ENCODE measurements at regions not wholly inside any gene's neighbourhood (a gene's known extent, or its start where the extent isn't known, plus 50 kb on each side); places are given as distances from the start of the nearest gene placed in this dataset.

DNA sequence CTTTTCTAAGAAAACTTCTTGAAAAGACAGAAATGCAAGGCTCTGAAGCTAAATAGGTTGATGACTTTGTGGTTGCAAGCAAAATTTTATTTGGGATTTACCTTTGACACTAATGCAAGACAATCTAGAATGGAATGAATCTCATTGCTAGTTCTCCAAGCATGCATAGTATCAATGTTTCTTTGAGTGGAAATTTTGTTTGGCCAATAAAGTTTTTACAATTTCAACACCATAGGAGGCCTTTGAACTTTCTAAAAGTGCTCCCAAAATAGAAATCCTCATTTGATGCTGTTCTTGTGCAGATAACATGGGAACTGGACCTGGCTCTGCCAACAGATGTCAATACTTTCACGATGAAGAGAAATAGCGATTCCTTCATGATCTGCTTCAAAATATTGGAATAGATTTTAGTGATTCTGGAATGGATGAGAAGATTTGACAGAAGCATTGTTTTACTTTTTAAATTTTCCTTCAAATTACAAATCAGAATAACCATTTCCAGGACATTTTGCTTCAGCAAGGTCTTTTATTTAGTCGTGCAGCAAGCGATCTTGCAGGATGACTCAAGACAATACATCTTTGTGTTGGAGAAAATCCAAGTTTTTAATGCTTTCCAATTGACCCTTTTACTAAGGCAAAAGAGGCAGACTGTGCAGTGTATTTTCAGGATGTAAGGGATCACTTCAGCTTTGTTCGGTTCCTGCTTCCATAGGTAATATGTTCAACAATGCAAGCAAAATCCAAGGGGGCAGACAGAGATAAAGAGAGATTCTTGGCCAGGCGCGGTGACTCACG is 51.7 kb upstream of the OTUD4 start:
- DNase-seq: no peak

DNA sequence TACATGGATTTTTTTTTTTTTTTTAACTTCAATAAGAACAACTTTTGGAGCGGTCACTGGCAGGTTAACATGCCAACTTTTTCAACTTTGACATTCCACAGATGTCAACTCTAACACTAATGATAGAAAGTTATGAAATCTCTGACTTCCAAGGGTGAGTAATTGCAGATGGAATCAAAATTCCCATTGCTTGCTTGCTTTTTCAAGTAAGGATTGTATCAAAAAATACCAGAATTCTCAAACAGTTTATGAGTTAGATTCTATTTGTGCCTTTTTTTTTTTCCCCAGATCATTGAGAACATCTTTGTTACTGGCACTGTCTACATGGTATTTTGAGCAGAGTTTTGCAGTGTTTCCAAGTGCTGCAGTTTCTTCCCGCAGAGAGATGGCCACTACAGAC is 50.3 kb upstream of the OTUD4 start:
- DNase-seq: no peak

Measured in kidney glomerular epithelial cell (primary cell).